Skeletal muscle satellite cell (primary cell): ENCODE measurements at regions not wholly inside any gene's neighbourhood (a gene's known extent, or its start where the extent isn't known, plus 50 kb on each side); places are given as distances from the start of the nearest gene placed in this dataset.

ENCODE experiments used
- H3K27me3 ChIP-seq: 2 replicates; pipeline ENCODE4 v1.7.0; 2013; ENCODE audit warnings: low read length; ENCODE audit not compliant: control insufficient read depth, insufficient read depth
- H3K36me3 ChIP-seq: 2 replicates; pipeline ENCODE4 v1.7.0; 2013; ENCODE audit warnings: mild to moderate bottlenecking, control low read depth, low read length; ENCODE audit not compliant: insufficient read depth
- H3K4me1 ChIP-seq: 2 replicates; pipeline ENCODE4 v1.7.0; 2013; ENCODE audit warnings: low read length; ENCODE audit not compliant: control insufficient read depth, insufficient read depth
- H3K4me2 ChIP-seq: 2 replicates; pipeline ENCODE4 v1.7.0; 2013; ENCODE audit warnings: mild to moderate bottlenecking, low read length
- H3K4me3 ChIP-seq: 2 replicates; pipeline ENCODE4 v1.7.0; 2013; ENCODE audit warnings: low read length
- H3K9ac ChIP-seq: 2 replicates; pipeline ENCODE4 v1.7.0; 2013; ENCODE audit warnings: mild to moderate bottlenecking, low read depth, low read length, moderate library complexity
- H3K9me3 ChIP-seq: replicated peaks from 2 replicates; pipeline ENCODE4 v1.7.0; 2013; ENCODE audit warnings: mild to moderate bottlenecking, control low read depth, low read length

DNA sequence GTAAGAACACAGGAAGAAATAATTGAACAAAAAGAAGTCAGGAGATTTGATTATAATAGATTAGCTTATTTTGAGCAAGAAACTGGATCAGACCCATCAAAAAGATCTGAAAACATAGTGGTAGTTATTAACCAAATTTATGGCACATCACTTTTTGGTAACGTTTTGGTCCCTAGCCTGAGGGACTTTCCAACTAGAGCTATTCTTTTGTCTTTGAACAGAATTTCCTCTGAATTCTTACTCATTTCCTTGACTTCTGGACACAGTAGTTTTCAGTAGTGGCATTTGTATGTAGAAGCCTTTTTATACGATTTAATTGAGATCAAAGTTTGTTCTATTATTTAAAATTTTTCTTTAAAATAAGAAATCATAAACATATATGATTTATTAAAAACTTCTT lies 96.5 kb upstream of the PDGFD start:
- H3K36me3 ChIP-seq = no peaks in the 10 kb centered on the region
- H3K4me1 ChIP-seq = no peaks in the 10 kb centered on the region
- no peaks in the 10 kb centered on the region for H3K9me3 ChIP-seq
- no peak overlapping the region for H3K4me3 ChIP-seq
- H3K4me2 ChIP-seq = no peak overlapping the region
- no peaks in the 10 kb centered on the region for H3K27me3 ChIP-seq
- H3K9ac ChIP-seq = no peak overlapping the region

DNA sequence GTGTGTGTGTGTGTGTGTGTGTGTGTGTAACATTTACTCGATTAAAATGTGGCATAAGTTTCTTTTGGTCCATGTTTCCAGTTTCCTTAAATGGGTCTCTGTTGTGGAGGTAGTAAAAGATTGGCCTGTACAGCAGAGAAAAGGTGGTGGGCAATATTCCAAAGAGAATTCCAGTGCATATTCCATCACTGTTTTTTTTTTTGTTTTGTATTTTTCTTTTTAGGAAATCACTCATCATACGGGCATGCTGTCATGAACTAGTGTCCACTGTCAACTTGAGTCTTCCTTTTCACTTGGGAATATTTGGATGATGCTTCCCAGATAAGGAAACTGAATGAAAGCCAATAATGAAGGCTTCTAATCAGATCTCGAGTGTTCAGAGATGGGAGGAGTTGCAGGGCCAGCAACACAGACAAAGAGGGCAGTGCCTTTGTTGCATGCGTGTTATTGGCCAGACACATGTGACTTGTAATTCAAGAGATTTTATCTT lies 95.2 kb upstream of the PDGFD start:
- no peak overlapping the region for H3K4me2 ChIP-seq
- no peaks in the 10 kb centered on the region for H3K4me1 ChIP-seq
- no peaks in the 10 kb centered on the region for H3K36me3 ChIP-seq
- no peak overlapping the region for H3K4me3 ChIP-seq
- H3K9ac ChIP-seq = no peak overlapping the region
- no peaks in the 10 kb centered on the region for H3K9me3 ChIP-seq
- no peaks in the 10 kb centered on the region for H3K27me3 ChIP-seq

DNA sequence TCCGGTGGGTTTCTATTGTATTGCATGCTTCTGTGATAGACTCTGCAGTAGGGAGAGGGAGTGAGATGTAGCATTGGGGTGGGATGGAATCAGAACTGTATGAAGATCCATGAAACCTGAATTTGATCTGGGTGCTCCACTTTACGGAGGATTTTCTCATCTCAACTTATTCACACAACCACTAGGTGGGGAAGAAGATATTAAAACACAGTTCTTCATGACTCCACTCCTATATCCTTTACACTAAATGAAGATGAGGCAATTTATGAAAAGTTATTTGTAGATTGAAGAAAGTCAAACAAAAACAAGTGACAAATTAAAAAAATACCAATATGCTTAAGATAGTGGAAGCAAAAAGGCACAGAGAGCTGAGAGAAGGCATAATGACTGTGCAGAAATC lies 92.6 kb upstream of the PDGFD start:
- no peak overlapping the region for H3K4me3 ChIP-seq
- H3K4me1 ChIP-seq = no peaks in the 10 kb centered on the region
- no peak overlapping the region for H3K9ac ChIP-seq
- H3K27me3 ChIP-seq = no peaks in the 10 kb centered on the region
- no peaks in the 10 kb centered on the region for H3K36me3 ChIP-seq
- H3K4me2 ChIP-seq = no peak overlapping the region
- no peaks in the 10 kb centered on the region for H3K9me3 ChIP-seq

DNA sequence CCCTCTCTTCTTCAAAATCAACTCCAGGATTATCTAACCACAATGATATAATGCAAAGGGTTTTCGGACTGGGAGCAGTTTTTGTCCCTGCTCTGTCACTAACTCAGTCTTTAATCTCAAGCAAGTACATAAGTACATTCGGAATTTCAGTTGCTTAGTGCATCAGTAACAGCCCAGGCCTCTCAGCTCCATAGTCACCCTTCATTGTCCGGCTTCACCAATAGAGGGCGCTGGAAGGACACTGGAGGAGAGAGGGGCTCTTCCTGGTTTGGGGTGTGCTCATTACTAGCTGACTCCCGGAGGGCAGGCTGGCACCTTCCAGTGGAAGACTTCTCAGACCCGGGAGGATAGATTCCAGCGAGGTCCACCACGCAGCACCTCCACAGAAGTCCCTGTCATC lies 90.4 kb upstream of the PDGFD start:
- Histone ChIP-seq H3K27me3 (no peaks in the 10 kb centered on the region), H3K36me3 (no peaks in the 10 kb centered on the region), H3K4me2 (no peak overlapping the region), H3K9me3 (no peaks in the 10 kb centered on the region), H3K9ac (no peak overlapping the region), H3K4me1 (no peaks in the 10 kb centered on the region), H3K4me3 (no peak overlapping the region)

DNA sequence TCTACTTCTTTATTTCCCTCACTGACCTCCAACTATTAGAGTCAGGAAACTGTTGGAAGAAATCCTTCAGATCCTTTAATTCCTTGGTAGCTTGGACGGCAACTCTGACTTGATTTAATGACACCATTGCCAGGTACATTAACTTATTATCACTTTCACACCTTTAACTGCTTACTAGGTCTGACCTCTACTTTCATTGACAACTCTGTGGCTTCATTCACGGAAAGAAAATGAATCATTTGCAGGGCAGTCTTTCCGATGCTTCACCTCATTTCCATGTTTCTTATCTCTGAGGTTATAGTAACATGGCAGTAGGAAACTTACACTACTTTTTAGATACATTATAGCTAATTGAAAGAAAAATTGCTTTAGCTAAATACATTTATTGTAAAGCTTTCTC lies 82.6 kb upstream of the PDGFD start:
- Histone ChIP-seq H3K4me3 (no peak overlapping the region), H3K36me3 (no peaks in the 10 kb centered on the region), H3K9me3 (no peaks in the 10 kb centered on the region), H3K4me2 (no peak overlapping the region), H3K9ac (no peak overlapping the region), H3K4me1 (no peaks in the 10 kb centered on the region), H3K27me3 (no peaks in the 10 kb centered on the region)

DNA sequence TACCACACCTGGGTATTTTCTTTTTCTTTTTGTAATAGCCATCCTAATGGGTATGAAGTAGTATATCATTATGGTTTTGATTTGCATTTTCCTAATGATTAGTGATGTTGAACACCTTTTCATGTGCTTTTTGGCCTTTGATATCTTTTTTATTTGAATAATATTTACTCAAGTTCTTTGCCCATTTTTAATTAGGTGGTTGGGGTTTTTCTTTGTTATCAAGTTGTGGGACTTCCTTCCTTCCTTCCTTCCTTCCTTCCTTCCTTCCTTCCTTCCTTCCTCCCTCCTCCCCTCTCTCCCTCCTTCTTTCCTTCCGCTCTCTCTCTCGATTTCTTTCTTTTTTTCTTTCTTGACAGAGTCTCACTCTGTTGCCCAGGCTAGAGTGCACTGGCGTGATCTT lies 75.0 kb upstream of the PDGFD start:
- H3K9me3 ChIP-seq = no peaks in the 10 kb centered on the region
- no peaks in the 10 kb centered on the region for H3K27me3 ChIP-seq
- no peak overlapping the region for H3K4me2 ChIP-seq
- no peaks in the 10 kb centered on the region for H3K4me1 ChIP-seq
- H3K4me3 ChIP-seq = no peak overlapping the region
- no peak overlapping the region for H3K9ac ChIP-seq
- no peaks in the 10 kb centered on the region for H3K36me3 ChIP-seq

DNA sequence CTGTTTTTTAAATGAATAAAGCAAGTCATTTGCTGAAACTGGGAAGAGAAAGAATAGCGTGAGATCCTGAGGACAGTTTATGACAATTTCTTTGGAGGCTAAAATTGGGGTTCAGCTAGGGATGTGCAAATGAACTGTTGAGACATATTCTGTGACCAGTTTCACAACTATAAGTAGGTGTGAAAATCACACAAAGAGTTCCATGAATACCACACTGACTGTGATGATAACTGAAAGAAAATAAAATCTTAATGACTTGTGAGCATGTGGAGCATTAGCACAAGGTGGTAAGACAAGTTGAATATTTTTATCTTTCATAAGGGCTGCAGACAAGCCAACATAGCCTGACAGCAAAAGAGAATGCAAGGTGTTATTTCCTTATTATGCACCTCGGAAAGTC lies 61.1 kb upstream of the PDGFD start:
- Histone ChIP-seq H3K4me1 (no peaks in the 10 kb centered on the region), H3K4me2 (no peak overlapping the region), H3K36me3 (no peaks in the 10 kb centered on the region), H3K27me3 (no peaks in the 10 kb centered on the region), H3K9ac (no peak overlapping the region), H3K9me3 (no peaks in the 10 kb centered on the region), H3K4me3 (no peak overlapping the region)

DNA sequence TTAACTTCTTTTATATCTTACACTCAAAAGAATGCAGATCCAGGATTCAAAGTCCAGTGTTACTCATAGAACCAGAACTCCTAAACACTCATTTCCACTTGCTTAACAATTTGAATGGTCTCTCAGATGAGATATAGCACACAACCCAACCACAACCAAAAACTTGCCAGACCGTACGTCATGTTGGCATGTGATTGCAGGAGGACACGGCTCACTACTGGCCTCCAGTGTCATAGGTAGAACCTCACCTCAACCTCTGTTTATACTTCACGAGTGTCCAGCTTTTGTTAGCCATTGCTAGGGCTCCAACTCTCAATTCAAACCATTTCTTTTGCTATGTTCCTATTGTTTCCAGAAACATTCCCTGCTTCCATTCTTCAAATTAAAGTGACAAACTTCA lies 58.5 kb upstream of the PDGFD start:
- no peak overlapping the region for H3K9ac ChIP-seq
- no peak overlapping the region for H3K4me3 ChIP-seq
- no peaks in the 10 kb centered on the region for H3K4me1 ChIP-seq
- H3K36me3 ChIP-seq = no peaks in the 10 kb centered on the region
- no peak overlapping the region for H3K4me2 ChIP-seq
- H3K27me3 ChIP-seq = no peaks in the 10 kb centered on the region
- H3K9me3 ChIP-seq = no peaks in the 10 kb centered on the region

DNA sequence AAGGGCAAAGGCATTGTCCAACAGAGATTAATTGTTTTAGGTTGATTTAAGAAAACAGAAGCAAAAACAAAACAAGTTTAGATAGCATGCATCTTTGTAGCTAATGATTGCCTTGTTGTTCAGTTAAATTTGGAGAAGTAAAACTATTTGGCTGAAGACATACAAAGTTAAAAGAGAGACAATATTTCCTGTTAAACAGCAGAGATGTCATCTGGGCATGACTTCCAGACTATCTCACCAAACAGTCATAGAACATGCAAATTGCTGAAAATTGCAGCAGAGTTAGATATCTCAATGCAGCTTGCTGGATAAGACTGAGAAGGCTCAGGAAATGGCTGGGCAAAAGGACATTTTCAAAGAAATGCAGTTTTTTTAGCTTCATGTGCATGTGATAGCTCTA lies 57.5 kb upstream of the PDGFD start:
- no peaks in the 10 kb centered on the region for H3K27me3 ChIP-seq
- no peak overlapping the region for H3K4me3 ChIP-seq
- H3K4me1 ChIP-seq = no peaks in the 10 kb centered on the region
- no peaks in the 10 kb centered on the region for H3K9me3 ChIP-seq
- H3K4me2 ChIP-seq = no peak overlapping the region
- H3K9ac ChIP-seq = no peak overlapping the region
- H3K36me3 ChIP-seq = no peaks in the 10 kb centered on the region

DNA sequence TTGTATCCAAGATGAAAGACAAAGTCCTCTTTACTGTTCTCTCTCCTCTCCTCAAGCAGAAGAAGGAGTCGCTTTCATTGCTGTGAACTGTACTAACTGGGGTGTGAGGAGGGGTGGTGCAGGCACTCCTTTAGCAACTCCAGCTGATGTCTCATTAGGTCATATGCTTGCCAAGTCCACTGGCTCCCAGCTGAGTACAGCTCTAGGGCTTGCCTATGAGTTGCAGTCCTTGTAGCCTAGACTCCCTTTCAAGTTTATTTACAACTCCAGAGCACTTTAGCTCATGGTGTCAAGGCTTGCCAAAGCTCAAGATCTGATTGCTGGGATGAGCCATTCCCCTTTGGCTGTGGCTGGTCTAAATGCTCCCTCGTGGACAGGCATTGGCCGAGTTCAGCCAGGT lies 55.1 kb upstream of the PDGFD start:
- Histone ChIP-seq H3K4me2 (no peak overlapping the region), H3K4me1 (no peaks in the 10 kb centered on the region), H3K27me3 (no peaks in the 10 kb centered on the region), H3K9me3 (no peaks in the 10 kb centered on the region), H3K9ac (no peak overlapping the region), H3K4me3 (no peak overlapping the region), H3K36me3 (no peaks in the 10 kb centered on the region)

DNA sequence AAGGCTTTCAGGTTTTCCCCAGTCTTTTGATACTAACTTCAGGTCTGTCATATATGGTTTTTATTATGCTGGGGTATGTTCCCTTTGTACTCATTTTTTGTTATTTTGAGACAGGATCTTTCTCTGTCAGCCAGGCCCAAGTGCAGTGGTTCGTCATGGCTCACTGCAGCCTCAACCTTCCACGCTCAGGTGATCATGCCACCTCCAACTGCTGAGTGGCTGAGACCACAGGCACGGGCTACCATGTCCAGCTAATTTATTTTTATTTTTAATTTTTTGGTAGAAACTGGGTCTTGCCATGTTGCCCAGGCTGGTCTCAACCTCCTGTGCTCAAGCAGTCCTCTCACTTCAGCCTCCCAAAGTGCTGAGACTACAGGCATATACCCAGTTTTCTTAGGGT lies 50.6 kb upstream of the PDGFD start:
- Histone ChIP-seq H3K9me3 (no peaks in the 10 kb centered on the region), H3K4me1 (no peaks in the 10 kb centered on the region), H3K4me3 (no peak overlapping the region), H3K9ac (no peak overlapping the region), H3K4me2 (no peak overlapping the region), H3K27me3 (no peaks in the 10 kb centered on the region), H3K36me3 (no peaks in the 10 kb centered on the region)
